Rectal smooth muscle tissue (tissue), 1 donor: ENCODE measurements at regions not wholly inside any gene's neighbourhood (a gene's known extent, or its start where the extent isn't known, plus 50 kb on each side); places are given as distances from the start of the nearest gene placed in this dataset.

ENCODE experiments used
- H3K27ac ChIP-seq: one replicate; pipeline ENCODE4 v1.7.0; 2013; ENCODE audit warnings: low read depth, low read length, inconsistent platforms
- H3K27me3 ChIP-seq: one replicate; pipeline ENCODE4 v1.7.0; 2013; ENCODE audit warnings: low read length; ENCODE audit not compliant: control insufficient read depth, insufficient read depth
- H3K36me3 ChIP-seq: one replicate; pipeline ENCODE4 v1.7.0; 2013; ENCODE audit warnings: low read length; ENCODE audit not compliant: control insufficient read depth, insufficient read depth
- H3K4me1 ChIP-seq: one replicate; pipeline ENCODE4 v1.7.0; 2013; ENCODE audit warnings: low read length; ENCODE audit not compliant: control insufficient read depth, insufficient read depth
- H3K4me3 ChIP-seq: one replicate; pipeline ENCODE4 v1.7.0; 2013; ENCODE audit warnings: low read length
- H3K9ac ChIP-seq: one replicate; pipeline ENCODE4 v1.7.0; 2013; ENCODE audit warnings: low read length

DNA sequence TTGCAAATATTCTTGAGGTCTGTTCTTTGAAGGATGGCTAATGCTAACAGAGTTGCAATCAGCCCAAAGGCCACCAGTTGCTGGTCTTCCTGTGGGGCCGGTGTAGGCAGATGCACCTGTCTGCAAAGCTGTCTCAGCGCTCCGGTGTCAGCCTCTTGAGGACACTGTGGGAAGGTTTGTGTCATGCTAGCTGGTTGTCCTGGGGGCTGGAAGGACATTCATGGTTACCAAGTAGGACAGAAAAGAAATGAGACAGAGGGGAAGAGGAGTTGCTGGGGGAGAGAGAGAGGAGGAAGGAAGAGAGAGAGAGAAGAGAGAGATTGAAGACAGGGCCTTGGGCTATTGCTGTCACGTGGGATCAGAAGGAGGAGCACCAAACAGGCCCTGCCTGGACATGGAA lies 639.6 kb upstream of the HS6ST1 start:
- Histone ChIP-seq H3K27ac (no peak overlapping the region), H3K9ac (no peak overlapping the region), H3K4me3 (no peak overlapping the region), H3K4me1 (no peaks in the 10 kb centered on the region), H3K36me3 (no peaks in the 10 kb centered on the region), H3K27me3 (no peaks in the 10 kb centered on the region)

DNA sequence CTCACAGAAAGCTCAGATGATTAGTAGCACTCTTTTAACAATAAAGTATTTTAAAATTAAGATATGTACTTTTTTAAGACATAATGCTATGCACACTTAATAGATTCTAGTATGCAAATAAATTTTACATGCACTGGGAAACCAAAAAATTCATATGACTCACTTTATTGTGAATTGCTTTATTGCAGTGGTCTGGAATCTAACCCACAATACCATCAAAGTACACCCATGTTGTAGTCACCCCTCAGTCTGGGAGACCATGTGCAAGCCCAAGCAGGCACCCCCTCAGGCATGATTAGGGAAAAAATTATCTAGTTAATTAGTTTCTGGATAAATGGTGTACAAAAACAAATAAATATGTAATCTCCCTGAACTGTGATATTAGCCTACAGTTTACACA lies 649.0 kb upstream of the HS6ST1 start:
- H3K27ac ChIP-seq = no peak overlapping the region
- H3K4me3 ChIP-seq = no peak overlapping the region
- no peaks in the 10 kb centered on the region for H3K4me1 ChIP-seq
- no peaks in the 10 kb centered on the region for H3K27me3 ChIP-seq
- H3K36me3 ChIP-seq = no peaks in the 10 kb centered on the region
- no peak overlapping the region for H3K9ac ChIP-seq

DNA sequence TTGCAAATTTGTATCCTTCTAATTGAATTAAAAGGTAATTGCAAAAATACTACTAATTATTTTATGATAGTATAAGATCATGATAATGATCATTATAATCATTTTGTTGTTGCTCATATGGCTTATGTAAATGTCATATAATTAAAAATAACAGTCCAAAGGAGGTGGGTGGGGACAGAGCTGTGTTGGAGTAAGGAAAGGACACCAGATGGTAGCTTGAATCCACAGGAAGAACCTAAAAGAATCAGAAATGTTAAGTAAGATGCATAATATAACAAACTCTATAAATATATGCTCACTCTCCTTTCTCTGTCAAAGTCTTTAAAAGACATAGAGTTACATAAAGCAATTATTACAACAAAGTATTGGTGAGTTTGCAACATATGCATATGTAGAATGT lies 650.7 kb upstream of the HS6ST1 start:
- Histone ChIP-seq H3K27me3 (no peaks in the 10 kb centered on the region), H3K27ac (no peak overlapping the region), H3K4me1 (no peaks in the 10 kb centered on the region), H3K36me3 (no peaks in the 10 kb centered on the region), H3K9ac (no peak overlapping the region), H3K4me3 (no peak overlapping the region)

DNA sequence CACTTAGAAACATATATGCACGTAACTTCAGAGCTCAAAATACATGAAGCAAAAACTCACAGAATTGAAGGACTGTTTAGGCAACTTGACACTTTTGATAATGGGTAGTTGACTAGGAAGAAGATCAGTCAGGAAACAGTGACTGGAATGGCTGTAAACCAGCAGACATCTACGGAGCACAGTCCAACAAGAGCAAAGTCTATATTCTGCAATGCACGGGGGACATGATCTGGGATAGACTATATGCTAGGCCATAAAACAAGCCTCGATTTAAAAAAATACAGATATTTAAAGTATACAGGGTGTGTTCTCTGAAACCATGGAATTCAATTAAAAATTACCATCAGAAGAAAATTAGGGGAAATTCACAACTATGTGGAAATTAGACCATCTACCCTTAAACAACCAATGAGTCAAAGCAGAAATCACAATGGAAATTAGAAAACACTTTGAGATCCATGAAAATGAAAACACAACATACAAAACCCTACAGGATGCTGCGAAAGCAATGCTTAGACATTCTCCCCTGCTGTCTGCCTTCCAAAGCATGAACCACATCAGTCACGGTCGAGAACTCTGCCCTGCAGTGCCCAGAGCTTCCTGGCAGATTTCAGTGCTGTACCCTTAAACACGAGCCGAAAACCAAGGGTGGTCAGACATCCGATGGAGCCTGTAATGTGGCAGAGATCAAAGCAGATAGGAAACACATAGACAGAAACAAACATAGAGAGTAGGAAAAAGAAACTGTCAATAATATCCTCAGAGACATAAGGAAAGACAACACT lies 651.9 kb upstream of the HS6ST1 start:
- Histone ChIP-seq H3K27ac (no peak overlapping the region), H3K36me3 (no peaks in the 10 kb centered on the region), H3K9ac (no peak overlapping the region), H3K27me3 (no peaks in the 10 kb centered on the region), H3K4me3 (no peak overlapping the region), H3K4me1 (no peaks in the 10 kb centered on the region)

DNA sequence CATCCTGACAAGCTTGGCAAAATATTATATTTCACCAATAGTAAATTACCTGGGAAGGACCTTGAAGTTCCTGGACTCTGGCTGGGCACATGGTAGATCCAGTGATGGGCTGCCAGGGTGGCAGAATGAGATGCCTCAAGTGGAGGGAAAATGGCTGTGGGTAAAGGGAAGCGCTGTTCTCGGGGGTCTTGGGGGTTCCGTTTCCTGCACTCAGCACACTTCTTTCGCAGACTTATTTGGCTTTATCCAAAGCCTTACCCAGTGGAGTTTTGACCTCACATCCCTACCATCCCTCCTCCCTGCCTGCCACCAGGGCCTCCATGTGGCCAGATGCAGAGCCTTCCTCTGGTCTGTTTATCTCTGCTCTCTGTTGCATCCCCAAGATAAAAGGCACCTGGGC lies 654.9 kb upstream of the HS6ST1 start:
- Histone ChIP-seq H3K27me3 (no peaks in the 10 kb centered on the region), H3K9ac (no peak overlapping the region), H3K36me3 (no peaks in the 10 kb centered on the region), H3K27ac (no peak overlapping the region), H3K4me3 (no peak overlapping the region), H3K4me1 (no peaks in the 10 kb centered on the region)

DNA sequence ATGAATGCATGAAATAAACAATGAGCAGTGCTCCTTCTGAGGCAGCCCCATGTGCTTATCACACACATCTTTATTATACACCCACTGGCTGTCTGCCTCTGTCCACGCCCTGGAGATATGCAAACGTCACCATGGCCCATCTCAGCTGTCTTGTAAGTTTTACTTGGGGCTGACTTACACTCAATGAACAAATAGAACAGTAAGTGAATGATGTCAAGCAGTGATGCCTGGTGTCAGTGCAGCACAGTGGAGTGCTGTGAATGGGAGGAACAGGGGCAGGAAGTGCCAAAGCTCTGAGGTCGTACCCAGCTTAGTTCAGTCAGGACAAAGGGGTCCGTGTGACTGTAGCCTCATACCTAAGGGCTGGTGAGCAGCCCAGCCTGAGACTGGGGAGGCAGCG lies 659.5 kb upstream of the HS6ST1 start:
- H3K27ac ChIP-seq = no peak overlapping the region
- H3K4me1 ChIP-seq = no peaks in the 10 kb centered on the region
- H3K4me3 ChIP-seq = no peak overlapping the region
- no peak overlapping the region for H3K9ac ChIP-seq
- H3K36me3 ChIP-seq = no peaks in the 10 kb centered on the region
- no peaks in the 10 kb centered on the region for H3K27me3 ChIP-seq

DNA sequence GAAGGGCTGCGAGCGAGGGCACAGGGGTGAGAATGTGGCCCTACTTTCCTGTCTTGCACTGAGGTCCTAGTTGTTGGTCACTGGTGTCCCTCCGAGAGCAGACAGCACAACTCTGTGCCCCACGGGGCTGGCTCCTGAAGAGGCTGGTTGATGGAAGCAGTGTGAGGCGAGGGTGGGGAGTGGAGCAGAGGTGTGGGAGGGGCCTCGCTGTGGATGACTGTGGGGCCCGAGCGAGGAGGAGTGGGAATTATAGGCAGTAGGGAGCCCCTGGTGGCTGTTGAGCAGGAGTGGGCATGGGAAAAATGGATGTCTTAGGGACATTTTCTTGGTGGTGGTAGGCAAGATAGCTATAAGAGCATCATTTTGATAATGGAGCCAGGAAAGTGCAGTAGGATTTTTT lies 660.5 kb upstream of the HS6ST1 start:
- no peaks in the 10 kb centered on the region for H3K4me1 ChIP-seq
- H3K36me3 ChIP-seq = no peaks in the 10 kb centered on the region
- H3K4me3 ChIP-seq = no peak overlapping the region
- H3K9ac ChIP-seq = no peak overlapping the region
- H3K27ac ChIP-seq = no peak overlapping the region
- H3K27me3 ChIP-seq = no peaks in the 10 kb centered on the region

DNA sequence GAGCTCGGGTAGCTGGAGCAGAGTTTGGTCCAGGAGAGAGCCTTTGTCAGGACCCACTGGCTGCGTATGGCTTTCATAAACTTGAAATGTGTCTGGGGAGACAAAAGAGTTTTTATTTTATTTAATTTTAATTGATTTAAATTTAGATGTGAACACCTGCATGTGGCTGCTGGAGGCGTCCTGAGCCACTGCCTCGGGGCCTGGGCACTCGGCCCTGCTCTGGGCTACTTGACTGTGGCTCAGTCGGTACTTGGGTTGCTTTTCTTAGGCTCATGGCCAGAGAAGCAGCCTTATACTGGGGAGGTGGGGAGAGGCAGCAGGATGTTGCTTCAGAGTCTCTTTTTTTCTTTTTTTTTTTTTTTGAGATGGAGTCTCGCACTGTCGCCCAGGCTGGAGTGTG lies 661.8 kb upstream of the HS6ST1 start:
- no peak overlapping the region for H3K27ac ChIP-seq
- H3K9ac ChIP-seq = no peak overlapping the region
- H3K4me3 ChIP-seq = no peak overlapping the region
- H3K4me1 ChIP-seq = no peaks in the 10 kb centered on the region
- H3K36me3 ChIP-seq = no peaks in the 10 kb centered on the region
- no peaks in the 10 kb centered on the region for H3K27me3 ChIP-seq

DNA sequence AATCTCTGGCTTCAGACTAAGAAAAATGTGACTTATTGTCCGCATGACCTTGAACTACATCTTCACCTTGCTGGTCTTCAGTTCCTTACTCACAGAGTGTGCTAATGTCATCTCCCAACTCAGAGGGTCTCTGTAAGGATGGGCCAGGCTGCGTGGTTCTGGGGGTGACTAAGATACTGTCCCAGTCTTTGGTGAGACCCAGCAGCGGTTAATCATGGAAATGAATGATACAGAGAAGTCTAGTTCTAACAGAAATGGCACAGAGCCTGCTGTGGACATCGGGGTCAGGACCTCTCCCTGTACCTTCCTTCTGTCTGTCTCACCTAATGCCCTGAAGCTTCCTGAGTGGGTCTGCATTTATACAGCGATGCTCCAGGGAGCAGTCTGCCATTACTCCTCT lies 662.7 kb upstream of the HS6ST1 start:
- no peak overlapping the region for H3K4me3 ChIP-seq
- no peaks in the 10 kb centered on the region for H3K27me3 ChIP-seq
- no peaks in the 10 kb centered on the region for H3K36me3 ChIP-seq
- no peak overlapping the region for H3K27ac ChIP-seq
- H3K4me1 ChIP-seq = no peaks in the 10 kb centered on the region
- H3K9ac ChIP-seq = no peak overlapping the region

DNA sequence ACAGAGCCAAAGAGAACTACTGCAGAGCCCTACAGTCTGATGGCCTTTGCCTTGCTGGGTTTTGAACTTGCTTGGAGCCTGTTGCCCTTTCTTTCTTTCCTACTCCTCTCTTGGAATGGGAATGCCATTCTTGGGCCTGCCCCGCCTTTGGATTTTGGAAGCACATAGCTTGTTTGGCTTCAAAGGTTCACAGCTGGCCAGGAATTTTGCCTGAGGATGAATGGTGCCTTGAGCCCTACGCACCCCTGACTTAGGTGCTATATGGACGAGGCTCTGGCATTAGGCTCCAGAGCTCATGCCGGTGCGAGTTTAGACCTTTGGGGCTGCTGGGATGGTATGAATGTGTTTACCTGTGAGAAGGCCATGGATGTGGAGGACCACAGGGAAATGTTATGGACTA lies 663.3 kb upstream of the HS6ST1 start:
- Histone ChIP-seq H3K9ac (no peak overlapping the region), H3K4me3 (no peak overlapping the region), H3K36me3 (no peaks in the 10 kb centered on the region), H3K4me1 (no peaks in the 10 kb centered on the region), H3K27me3 (no peaks in the 10 kb centered on the region), H3K27ac (no peak overlapping the region)

DNA sequence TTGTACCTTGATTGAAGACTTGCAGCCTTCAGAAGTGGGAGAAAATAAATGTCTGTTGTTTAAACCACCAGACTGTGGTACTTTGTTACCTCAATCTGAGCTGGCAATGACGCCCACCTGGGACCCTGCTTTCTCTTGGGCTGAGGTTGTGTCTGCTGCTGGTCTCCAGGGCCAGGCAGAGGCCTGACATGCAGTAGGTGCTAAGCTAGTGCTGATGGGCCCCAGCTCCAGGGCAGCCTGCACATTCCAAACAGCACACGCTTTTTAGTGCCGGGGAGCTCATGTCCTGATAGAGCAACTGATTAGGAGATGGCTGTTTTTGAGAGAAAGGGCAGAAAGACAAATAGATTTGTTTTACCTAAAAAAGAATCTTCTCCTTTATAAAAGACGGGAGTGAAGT lies 664.0 kb upstream of the HS6ST1 start:
- Histone ChIP-seq H3K27me3 (no peaks in the 10 kb centered on the region), H3K9ac (no peak overlapping the region), H3K4me3 (no peak overlapping the region), H3K4me1 (no peaks in the 10 kb centered on the region), H3K27ac (no peak overlapping the region), H3K36me3 (no peaks in the 10 kb centered on the region)

DNA sequence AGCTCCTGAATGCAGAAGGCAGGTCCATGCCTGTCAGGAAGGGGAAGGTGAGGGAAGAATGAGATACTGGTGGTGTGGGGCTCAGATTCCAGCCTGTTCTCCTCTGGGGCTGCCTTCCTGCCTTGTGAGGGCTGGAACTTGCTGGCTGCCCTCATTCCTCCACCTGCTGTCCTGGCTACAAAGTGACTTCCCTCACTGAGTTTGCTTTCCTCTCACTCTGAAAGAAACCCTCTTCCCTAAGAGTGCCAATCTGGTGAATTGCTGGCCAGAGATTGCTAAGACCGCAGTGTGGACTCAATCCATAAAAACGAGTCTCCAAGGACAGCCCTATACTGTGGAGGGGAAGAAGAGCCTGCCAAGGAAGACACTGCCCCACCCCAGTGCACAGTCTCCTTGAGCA lies 664.4 kb upstream of the HS6ST1 start:
- Histone ChIP-seq H3K4me3 (no peak overlapping the region), H3K27ac (no peak overlapping the region), H3K27me3 (no peaks in the 10 kb centered on the region), H3K36me3 (no peaks in the 10 kb centered on the region), H3K9ac (no peak overlapping the region), H3K4me1 (no peaks in the 10 kb centered on the region)

DNA sequence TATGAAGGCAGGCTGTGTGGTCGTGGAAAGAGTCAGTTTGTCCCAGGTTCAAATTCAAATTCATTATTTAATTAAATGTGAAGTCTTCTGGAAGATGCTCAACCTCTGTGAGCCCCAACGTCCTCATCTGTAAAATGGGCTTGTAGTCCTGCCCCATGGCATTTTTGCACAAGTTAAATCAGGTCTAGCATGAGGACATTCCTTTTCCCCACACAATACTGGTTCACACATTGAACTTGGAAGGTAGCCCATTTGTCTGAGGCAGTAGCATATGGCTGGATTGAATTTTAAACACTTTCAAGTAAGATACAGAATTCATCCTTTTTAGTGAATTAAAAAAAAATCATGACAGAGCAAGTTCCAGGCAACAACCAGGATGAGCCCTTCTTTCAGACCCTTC lies 665.4 kb upstream of the HS6ST1 start:
- Histone ChIP-seq H3K9ac (no peak overlapping the region), H3K4me1 (no peaks in the 10 kb centered on the region), H3K4me3 (no peak overlapping the region), H3K36me3 (no peaks in the 10 kb centered on the region), H3K27ac (no peak overlapping the region), H3K27me3 (no peaks in the 10 kb centered on the region)
